NCI-H2227 (cell line): ENCODE measurements at regions not wholly inside any gene's neighbourhood (a gene's known extent, or its start where the extent isn't known, plus 50 kb on each side); places are given as distances from the start of the nearest gene placed in this dataset.
"Not testable (repeated sequence)": the region's sequence is repeated elsewhere in the genome, so short reads cannot be mapped to it uniquely, and the experiment has no call there.

ENCODE experiments used
- DNase-seq: peaks from one replicate; lab custom pipeline; 2025; ENCODE audit not compliant: unreplicated experiment; lab: John Stamatoyannopoulos, UW

- DNase-seq: no peak
Observed at GRCh38 chr2:187679454-187679853, 125.2 kb upstream of the TFPI start.

DNA sequence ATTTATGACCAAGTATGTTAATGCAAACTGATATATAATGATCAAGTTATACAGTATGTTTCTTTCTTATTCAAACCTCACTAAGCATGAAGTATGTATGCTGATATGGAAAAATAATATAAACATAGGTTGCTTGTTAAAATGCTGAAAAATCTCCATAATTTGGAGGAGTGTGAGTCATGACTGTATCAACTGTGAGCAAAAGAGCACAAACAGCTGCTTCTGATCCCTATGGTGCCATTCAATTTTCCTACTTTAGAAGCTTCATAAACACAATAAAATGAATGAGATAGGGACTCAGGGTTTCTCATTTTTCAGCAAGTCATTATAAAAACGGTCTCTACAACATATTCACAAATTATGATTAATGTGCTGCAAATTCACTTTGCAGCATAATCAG lies 129.9 kb upstream of the TFPI start:
- DNase-seq: no peak

DNA sequence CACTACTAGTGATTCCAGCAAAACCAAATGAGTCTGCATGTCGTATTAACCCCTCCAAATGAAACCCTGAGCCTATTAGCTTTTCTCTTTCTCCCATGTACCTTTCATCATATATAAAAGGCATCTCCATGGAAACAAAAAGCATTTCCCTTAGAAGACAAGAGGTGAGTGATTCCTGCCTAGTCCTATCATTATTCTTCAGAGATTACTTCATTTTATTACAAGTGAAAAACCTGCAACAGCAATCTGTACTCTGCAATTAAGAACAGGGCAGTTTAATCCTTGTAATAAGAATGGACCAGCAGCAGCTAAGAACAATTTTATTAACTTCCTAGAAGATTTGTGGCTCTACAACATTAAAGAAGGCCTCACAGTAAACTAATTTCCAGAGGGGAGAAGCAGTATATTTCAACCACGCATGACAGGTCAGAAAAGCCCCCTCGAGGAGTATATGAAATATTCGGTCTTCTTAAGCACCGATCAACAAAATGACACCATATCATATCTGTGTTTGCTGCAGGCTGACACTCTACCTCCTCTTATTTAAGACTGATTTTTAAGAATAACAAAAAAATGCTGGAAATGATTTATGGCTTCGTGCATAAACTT lies 132.3 kb upstream of the TFPI start:
- no peak for DNase-seq

GRCh38 chr2:187687585-187687984 lies 133.3 kb upstream of the TFPI start:
- no peak for DNase-seq

DNA sequence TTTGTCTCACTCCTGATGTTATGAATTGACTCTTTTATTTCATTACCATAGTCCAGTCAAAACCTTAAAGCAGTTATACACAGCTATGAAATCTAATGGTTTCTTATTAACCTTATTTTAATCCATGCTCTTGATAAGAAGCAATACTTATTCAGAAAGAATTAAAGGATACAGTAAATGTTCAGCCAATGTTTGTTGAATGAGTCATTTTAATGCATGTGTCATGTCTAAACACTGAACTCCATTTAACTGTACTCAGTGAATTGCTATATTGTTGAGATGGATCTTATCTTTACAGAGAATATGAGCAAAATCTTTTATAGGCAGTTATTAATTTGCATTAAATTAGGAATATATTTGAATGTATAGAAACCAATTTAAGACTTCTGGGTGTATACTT lies 135.1 kb upstream of the TFPI start:
- DNase-seq: no peak

- no peak for DNase-seq
Observed at GRCh38 chr2:187693923-187694322, 139.7 kb upstream of the TFPI start.

DNA sequence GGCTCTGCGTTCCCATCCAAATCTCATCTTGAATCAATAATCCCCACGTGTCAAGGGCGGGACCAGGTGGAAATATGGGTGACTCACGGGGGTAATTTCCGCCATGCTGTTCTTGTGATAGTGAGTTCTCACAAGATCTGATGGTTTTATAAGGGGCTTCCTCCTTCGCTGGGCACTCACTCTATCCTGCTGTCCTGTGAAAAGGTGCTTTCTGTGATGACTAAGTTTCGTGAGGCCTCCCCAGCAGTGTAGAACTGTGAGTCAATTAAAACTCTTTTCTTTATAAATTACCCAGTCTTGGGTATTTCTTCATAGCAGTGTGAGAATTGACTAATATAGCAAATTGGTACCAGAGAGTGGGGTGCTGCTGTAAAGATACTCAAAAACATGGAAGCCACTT lies 142.4 kb upstream of the TFPI start:
- DNase-seq: not testable (repeated sequence)

- no peak for DNase-seq
Observed at GRCh38 chr2:187698374-187699110, 144.3 kb upstream of the TFPI start.

GRCh38 chr2:187702157-187702556 lies 147.9 kb upstream of the TFPI start:
- no peak for DNase-seq

DNA sequence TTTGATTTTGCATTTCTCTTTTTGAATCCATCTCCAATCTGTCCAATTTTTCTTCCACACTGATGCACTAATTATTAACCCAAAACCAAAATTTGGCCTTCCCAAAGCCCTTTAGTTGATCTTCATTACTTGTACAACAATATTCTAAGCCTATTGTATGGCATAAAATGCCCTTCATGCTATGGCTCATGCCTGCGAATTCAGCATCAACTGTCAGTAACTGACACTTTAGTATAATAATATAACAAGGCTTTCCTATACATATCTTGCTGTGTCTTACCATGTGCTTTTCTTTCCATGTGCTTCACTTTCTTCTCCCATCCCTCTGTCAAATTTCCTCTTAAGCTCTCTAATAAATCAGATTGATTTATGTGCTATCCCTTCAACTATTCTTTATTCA lies 154.0 kb upstream of the TFPI start:
- DNase-seq: no peak

- no peak for DNase-seq
Observed at GRCh38 chr2:187709065-187709464, 154.8 kb upstream of the TFPI start.

DNA sequence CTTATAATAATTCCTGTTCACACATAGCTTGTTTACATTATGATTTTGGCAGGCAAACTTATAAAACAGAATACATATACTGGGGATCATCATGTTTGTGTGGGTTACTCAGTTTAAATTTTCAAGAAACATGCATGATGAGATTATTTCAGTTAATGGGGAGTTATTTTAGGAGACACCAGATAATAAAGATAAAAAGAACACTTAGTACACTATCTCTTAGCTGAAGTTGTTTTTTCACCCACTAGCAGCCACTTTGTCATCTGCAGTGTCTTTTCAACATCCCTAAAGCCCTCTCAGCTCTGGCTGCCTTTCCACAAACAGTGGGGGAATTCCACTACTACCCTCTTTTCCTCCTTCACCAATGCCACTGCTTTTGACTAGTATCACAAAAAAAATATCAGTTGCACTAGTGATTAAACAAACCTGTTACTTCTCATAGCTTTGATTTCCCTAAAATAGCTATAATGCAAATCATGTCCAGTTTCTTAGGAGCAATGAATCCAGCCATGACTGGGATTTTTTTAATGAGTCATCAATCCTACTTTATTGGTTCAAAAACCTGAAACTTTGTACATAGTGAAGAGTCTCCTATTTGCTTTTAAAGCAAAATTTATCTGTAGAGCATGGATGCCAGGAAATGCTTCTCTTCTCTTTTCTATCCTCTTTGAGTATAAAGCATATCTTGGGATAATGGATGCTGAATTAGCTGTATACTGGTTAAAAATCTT lies 156.7 kb upstream of the TFPI start:
- no peak for DNase-seq

- no peak for DNase-seq
Observed at GRCh38 chr2:187715590-187715989, 161.4 kb upstream of the TFPI start.

- DNase-seq: no peak
Observed at GRCh38 chr2:187716301-187716700, 162.1 kb upstream of the TFPI start.

DNA sequence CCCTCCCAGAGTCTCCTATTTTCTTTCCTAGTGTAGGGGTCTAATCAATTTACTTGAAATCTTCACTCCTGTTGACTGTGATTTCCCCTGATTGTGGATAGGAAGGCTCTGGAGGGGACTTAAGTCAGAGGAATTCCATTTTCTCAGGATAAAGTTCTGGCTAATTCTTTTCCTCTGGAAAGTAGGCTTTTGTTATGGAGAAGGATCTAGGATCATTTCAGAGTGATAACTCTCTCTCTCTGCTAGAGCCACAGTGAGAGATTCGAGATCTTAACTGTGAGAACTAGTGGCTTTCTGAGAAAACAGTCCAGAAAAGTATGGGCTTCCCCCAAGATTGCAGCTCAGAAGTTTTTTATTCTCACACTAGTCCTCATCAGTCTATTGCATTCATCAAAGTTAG lies 163.9 kb upstream of the TFPI start:
- DNase-seq: no peak

- no peak for DNase-seq
Observed at GRCh38 chr2:187719510-187719909, 165.3 kb upstream of the TFPI start.

GRCh38 chr2:187748958-187749357 lies 194.7 kb upstream of the TFPI start:
- no peak for DNase-seq

GRCh38 chr2:187749804-187750431 lies 195.7 kb upstream of the TFPI start:
- DNase-seq: no peak

DNA sequence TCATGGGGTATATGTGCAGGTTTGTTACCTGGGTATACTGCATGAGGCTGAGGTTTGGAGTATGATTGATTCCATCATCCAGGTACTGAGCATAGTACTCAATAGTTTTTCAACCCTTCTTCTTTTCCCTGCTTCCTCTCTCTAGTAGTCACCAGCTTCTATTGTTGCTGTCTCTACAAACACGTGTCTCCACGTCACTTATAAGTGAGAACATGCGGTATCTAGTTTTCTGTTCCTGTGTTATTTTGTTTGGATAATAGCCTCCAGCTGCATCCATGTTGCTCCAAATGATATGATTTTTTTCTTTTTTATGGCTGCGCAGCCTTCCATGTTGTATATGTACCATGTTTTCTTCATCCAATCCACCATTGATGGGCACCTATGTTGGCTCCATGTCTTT lies 214.8 kb upstream of the TFPI start:
- DNase-seq: no peak

GRCh38 chr2:187769437-187769836 lies 215.2 kb upstream of the TFPI start:
- no peak for DNase-seq

DNA sequence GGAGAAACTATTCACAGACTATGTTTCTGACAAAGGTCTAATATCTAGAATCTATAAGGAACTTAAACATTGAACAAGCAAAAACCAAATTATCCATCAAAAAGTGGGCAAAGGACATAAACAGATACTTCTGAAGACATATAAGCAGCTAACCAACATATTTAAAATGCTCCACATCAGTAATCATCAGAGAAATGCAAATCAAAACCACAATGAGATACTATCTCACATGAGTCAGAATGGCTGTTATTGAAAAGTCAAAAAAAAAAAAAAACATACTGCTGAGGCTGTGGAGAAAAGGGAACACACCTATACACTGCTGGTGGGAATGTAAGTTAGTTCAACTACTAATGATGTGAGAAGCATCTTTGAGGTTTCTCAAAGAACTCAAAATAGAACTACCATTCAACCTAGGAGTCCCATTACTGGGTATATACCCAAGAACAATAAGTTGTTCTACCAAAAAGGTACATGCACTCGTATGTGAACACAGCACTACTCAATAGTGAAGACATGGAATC lies 220.4 kb upstream of the TFPI start:
- DNase-seq: no peak

DNA sequence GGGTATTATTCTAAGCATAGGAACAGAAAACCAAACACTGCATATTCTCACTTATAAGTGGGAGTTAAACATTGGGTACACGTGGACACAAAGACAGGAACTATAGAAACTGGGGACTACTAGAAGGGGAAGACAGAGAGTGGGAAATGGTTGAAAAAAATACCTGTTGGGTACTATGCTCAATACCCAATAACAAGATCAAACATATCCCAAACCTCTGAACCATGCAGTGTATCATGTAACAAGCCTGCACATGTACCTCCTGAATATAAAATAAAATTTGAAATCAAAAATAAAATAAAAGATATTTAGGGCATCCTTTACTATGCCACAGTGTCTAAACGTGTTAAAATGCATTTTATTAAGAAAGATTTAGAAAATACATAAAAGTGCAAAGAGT lies 221.0 kb upstream of the TFPI start:
- DNase-seq: no peak
